ENCODE measurements at regions not wholly inside any gene's neighbourhood (a gene's known extent, or its start where the extent isn't known, plus 50 kb on each side); places are given as distances from the start of the nearest gene placed in this dataset.

- TF ChIP-seq CTCF (IDR thresholded peaks at IDR 0.05) (no peak), POLR2A (IDR thresholded peaks at IDR 0.05) (no peak)
Measured at GRCh38 chr1:38677756-38678155, 181.8 kb downstream of the RRAGC start.

Data from adrenal gland (tissue), 5 donors.